SKM-1 (cell line): ENCODE measurements at regions not wholly inside any gene's neighbourhood (a gene's known extent, or its start where the extent isn't known, plus 50 kb on each side); places are given as distances from the start of the nearest gene placed in this dataset.

Experiments used
- DNase-seq: peaks from one replicate; lab custom pipeline; 2025; ENCODE audit not compliant: unreplicated experiment; lab: John Stamatoyannopoulos, UW

- DNase-seq: no peak
Measured at GRCh38 chr11:115921986-115922385, 417.8 kb upstream of the CADM1 start.

GRCh38 chr11:115921540-115921939 lies 417.3 kb upstream of the CADM1 start:
- DNase-seq: no peak

- no peak for DNase-seq
Measured at GRCh38 chr11:115920841-115921480, 416.7 kb upstream of the CADM1 start.

- DNase-seq: no peak
Measured at GRCh38 chr11:115920092-115920461, 415.9 kb upstream of the CADM1 start.

GRCh38 chr11:115919341-115920091 lies 415.3 kb upstream of the CADM1 start:
- no peak for DNase-seq

GRCh38 chr11:115918576-115918975 lies 414.4 kb upstream of the CADM1 start:
- no peak for DNase-seq

GRCh38 chr11:115916608-115917007 lies 412.4 kb upstream of the CADM1 start:
- DNase-seq: no peak

- peak; percentile 37 for DNase-seq
Measured at GRCh38 chr11:115912484-115912945, 408.3 kb upstream of the CADM1 start.

GRCh38 chr11:115911613-115912346 lies 407.6 kb upstream of the CADM1 start:
- no peak for DNase-seq

- no peak for DNase-seq
Measured at GRCh38 chr11:115910379-115910778, 406.2 kb upstream of the CADM1 start.

GRCh38 chr11:115906171-115906570 lies 402.0 kb upstream of the CADM1 start:
- DNase-seq: no peak

GRCh38 chr11:115905341-115906000 lies 401.3 kb upstream of the CADM1 start:
- no peak for DNase-seq

GRCh38 chr11:115903179-115903578 lies 399.0 kb upstream of the CADM1 start:
- DNase-seq: no peak

- no peak for DNase-seq
Measured at GRCh38 chr11:115901069-115901468, 396.9 kb upstream of the CADM1 start.

GRCh38 chr11:115900111-115900510 lies 395.9 kb upstream of the CADM1 start:
- no peak for DNase-seq

GRCh38 chr11:115897707-115898106 lies 393.5 kb upstream of the CADM1 start:
- no peak for DNase-seq

GRCh38 chr11:115896084-115896483 lies 391.9 kb upstream of the CADM1 start:
- DNase-seq: no peak

GRCh38 chr11:115895594-115895993 lies 391.4 kb upstream of the CADM1 start:
- no peak for DNase-seq

- no peak for DNase-seq
Measured at GRCh38 chr11:115894176-115894575, 390.0 kb upstream of the CADM1 start.

GRCh38 chr11:115893461-115894099 lies 389.4 kb upstream of the CADM1 start:
- no peak for DNase-seq

- DNase-seq: no peak
Measured at GRCh38 chr11:115892016-115892415, 387.8 kb upstream of the CADM1 start.
